ENCODE measurements at regions not wholly inside any gene's neighbourhood (a gene's known extent, or its start where the extent isn't known, plus 50 kb on each side); places are given as distances from the start of the nearest gene placed in this dataset.

GRCh38 chr7:47635091-47636080 is 53.5 kb upstream of the TNS3 start (continued):
- TF ChIP-seq TFAP4 (IDR thresholded peaks at IDR 0.05; ENCODE audit: borderline replicate concordance, low read depth) (peak; percentile 66), ZFP91 (CRISPR knock-in tag; IDR thresholded peaks at IDR 0.05; ENCODE audit: borderline replicate concordance) (peak; percentile 22; the same call in 1 of the 2 replicates), ZNF580 (CRISPR knock-in tag; IDR thresholded peaks at IDR 0.05; ENCODE audit: borderline replicate concordance, low read depth) (no peak), ZNF740 (CRISPR knock-in tag; IDR thresholded peaks at IDR 0.05) (no peak), ZNF713 (CRISPR knock-in tag; IDR thresholded peaks at IDR 0.05) (no peak), CTCF (CRISPR knock-in tag; IDR thresholded peaks at IDR 0.05) (peak; percentile 16), TAF1 (CRISPR knock-in tag; IDR thresholded peaks at IDR 0.05) (peak; percentile 26; the same call in 1 of the 2 replicates), ONECUT2 (CRISPR knock-in tag; IDR thresholded peaks at IDR 0.05) (no peak), ZNF362 (CRISPR knock-in tag; IDR thresholded peaks at IDR 0.05; ENCODE audit: borderline replicate concordance) (no peak), IRF1 (CRISPR knock-in tag; IDR thresholded peaks at IDR 0.05; ENCODE audit: low read depth) (0 out of 2 replicates have a peak, but pooled peaks have one; percentile 51), ZNF235 (CRISPR knock-in tag; IDR thresholded peaks at IDR 0.05; ENCODE audit: borderline replicate concordance) (no peak), ZNF556 (CRISPR knock-in tag; IDR thresholded peaks at IDR 0.05; ENCODE audit: borderline replicate concordance) (peak; percentile 24; the same call in 1 of the 2 replicates), ZBTB8A (CRISPR knock-in tag; IDR thresholded peaks at IDR 0.05; ENCODE audit: borderline replicate concordance, low read depth) (peak; percentile 77; the same call in 1 of the 2 replicates), SMARCC2 (IDR thresholded peaks at IDR 0.05) (no peak), JUN (CRISPR knock-in tag; IDR thresholded peaks at IDR 0.05) (no peak), ZNF749 (CRISPR knock-in tag; IDR thresholded peaks at IDR 0.05; ENCODE audit: borderline replicate concordance) (no peak), ZNF558 (CRISPR knock-in tag; IDR thresholded peaks at IDR 0.05; ENCODE audit: borderline replicate concordance) (no peak), ZNF503 (CRISPR knock-in tag; IDR thresholded peaks at IDR 0.05) (no peak)

Data from HepG2 (cell line).